GM23338 (cell line): ENCODE measurements at regions not wholly inside any gene's neighbourhood (a gene's known extent, or its start where the extent isn't known, plus 50 kb on each side); places are given as distances from the start of the nearest gene placed in this dataset.

Experiments
- ATAC-seq: fragments of 200-7000 bp; cut with Tn5 transposase; 3 replicates; pipeline ENCODE4 v1.9.1; 2020
- DNase-seq: peaks from one replicate; pipeline ENCODE4 v3.0.0-alpha.2; 2015; ENCODE audit warnings: low spot score
- H2AFZ ChIP-seq: fragments of 200-600 bp; sonication (generic); 2 replicates; pipeline ENCODE4 v1.8.0; 2016; ENCODE audit warnings: antibody characterized with exemption, mild to moderate bottlenecking, moderate library complexity
- H3F3A ChIP-seq: fragments of 200-600 bp; sonication (generic); replicated peaks from 2 replicates; pipeline ENCODE4 v1.8.0; 2017; ENCODE audit warnings: antibody characterized with exemption, mixed run types, low read depth
- H3K27ac ChIP-seq: fragments of 200-600 bp; sonication (generic); 2 replicates; pipeline ENCODE4 v1.6.1; 2016; ENCODE audit warnings: low read depth
- H3K27me3 ChIP-seq: fragments of 200-600 bp; sonication (generic); 2 replicates; pipeline ENCODE4 v1.8.0; 2016; ENCODE audit warnings: mild to moderate bottlenecking, mixed run types, moderate library complexity; ENCODE audit not compliant: insufficient read depth
- H3K36me3 ChIP-seq: fragments of 200-600 bp; sonication (generic); 2 replicates; pipeline ENCODE4 v1.8.0; 2016; ENCODE audit warnings: mild to moderate bottlenecking; ENCODE audit not compliant: insufficient read depth
- H3K4me1 ChIP-seq: fragments of 200-600 bp; sonication (generic); 2 replicates; pipeline ENCODE4 v1.8.0; 2016; ENCODE audit warnings: mild to moderate bottlenecking, moderate library complexity; ENCODE audit not compliant: insufficient read depth
- H3K4me2 ChIP-seq: fragments of 200-600 bp; sonication (generic); 2 replicates; pipeline ENCODE4 v1.7.1; 2017; ENCODE audit warnings: mixed run types
- H3K4me3 ChIP-seq: fragments of 200-600 bp; sonication (generic); 2 replicates; pipeline ENCODE4 v1.6.1; 2016; ENCODE audit warnings: mixed run types
- H3K79me2 ChIP-seq: fragments of 200-600 bp; sonication (generic); replicated peaks from 2 replicates; pipeline ENCODE4 v1.8.0; 2017; ENCODE audit warnings: mild to moderate bottlenecking; ENCODE audit not compliant: insufficient read depth
- H3K9me2 ChIP-seq: fragments of 200-600 bp; sonication (generic); 2 replicates; pipeline ENCODE4 v1.8.0; 2017; ENCODE audit not compliant: insufficient read depth
- H4K20me1 ChIP-seq: fragments of 200-600 bp; sonication (generic); replicated peaks from 2 replicates; pipeline ENCODE4 v1.8.0; 2017; ENCODE audit warnings: mild to moderate bottlenecking; ENCODE audit not compliant: insufficient read depth
- H3K27ac Mint-ChIP-seq: 2 replicates; pipeline ENCODE4 v1.8.0; 2020; ENCODE audit warnings: inconsistent platforms, mild to moderate bottlenecking, moderate library complexity, mixed read lengths
- H3K27me3 Mint-ChIP-seq: 3 replicates; pipeline ENCODE4 v1.8.0; 2022; ENCODE audit warnings: low read depth, mild to moderate bottlenecking, moderate library complexity, mixed read lengths, inconsistent platforms; ENCODE audit not compliant: insufficient read depth, poor library complexity
- H3K36me3 Mint-ChIP-seq: 3 replicates; pipeline ENCODE4 v1.8.0; 2021; ENCODE audit warnings: low read depth, mild to moderate bottlenecking, inconsistent platforms, moderate library complexity, mixed read lengths
- H3K4me1 Mint-ChIP-seq: 3 replicates; pipeline ENCODE4 v1.8.0; 2020; ENCODE audit warnings: mild to moderate bottlenecking, inconsistent platforms, mixed read lengths
- H3K4me3 Mint-ChIP-seq: 3 replicates; pipeline ENCODE4 v1.8.0; 2021; ENCODE audit warnings: moderate library complexity, mild to moderate bottlenecking, inconsistent platforms, mixed read lengths
- H3K9me3 Mint-ChIP-seq: 3 replicates; pipeline ENCODE4 v1.8.0; 2020; ENCODE audit warnings: moderate library complexity, mild to moderate bottlenecking, inconsistent platforms, mixed read lengths
- CREB1 ChIP-seq: fragments of 250-450 bp; sonication (Bioruptor Pico); IDR thresholded peaks from 2 replicates; pipeline ENCODE4 v1.5.0; 2020; ENCODE audit warnings: low read depth, mild to moderate bottlenecking, moderate library complexity
- CTCF ChIP-seq, 2 experiments: fragments of 200-600 bp in 1 of 2; sonication (generic) in 1 of 2; conservative IDR thresholded peaks; 2 replicates each; pipeline versions ENCODE4 v1.5.1 to v1.6.1; 2016 to 2017; ENCODE audit warnings: antibody characterized with exemption in 2 of 2, low read depth in 2 of 2, mild to moderate bottlenecking in 2 of 2, moderate library complexity in 1 of 2
- ETS1 ChIP-seq: IDR thresholded peaks from 2 replicates; pipeline ENCODE4 v1.6.1; 2016; ENCODE audit warnings: antibody characterized with exemption
- EZH2 ChIP-seq: fragments of 200-600 bp; sonication (generic); IDR thresholded peaks from one replicate; pipeline ENCODE4 v1.8.0; 2017; ENCODE audit warnings: antibody characterized with exemption, mild to moderate bottlenecking, low read depth; ENCODE audit not compliant: unreplicated experiment
- EZH2phosphoT487 ChIP-seq: fragments of 200-600 bp; sonication (generic); IDR thresholded peaks from one replicate; pipeline ENCODE4 v1.8.1; 2018; ENCODE audit warnings: antibody characterized with exemption; ENCODE audit not compliant: unreplicated experiment
- JUNB ChIP-seq: IDR thresholded peaks from one replicate; pipeline ENCODE4 v1.6.1; 2016; ENCODE audit warnings: antibody characterized with exemption; ENCODE audit not compliant: unreplicated experiment
- POLR2AphosphoS5 ChIP-seq: IDR thresholded peaks from 2 replicates; pipeline ENCODE4 v1.6.1; 2016; ENCODE audit warnings: antibody characterized with exemption, low read depth
- REST ChIP-seq: IDR thresholded peaks from one replicate; pipeline ENCODE4 v1.6.1; 2018; ENCODE audit warnings: antibody characterized with exemption; ENCODE audit not compliant: unreplicated experiment
- STAT1 ChIP-seq: IDR thresholded peaks from one replicate; pipeline ENCODE4 v1.6.1; 2016; ENCODE audit warnings: antibody characterized with exemption; ENCODE audit not compliant: unreplicated experiment
- ZNF331 ChIP-seq: fragments of 250-450 bp; sonication (Bioruptor Pico); IDR thresholded peaks from 2 replicates; pipeline ENCODE4 v1.5.0; 2020; ENCODE audit warnings: low read depth, mild to moderate bottlenecking, moderate library complexity

- TF ChIP-seq ETS1, result no peak
- TF ChIP-seq CTCF (conservative IDR thresholded peaks at IDR 0.05; ENCODE audit: low read depth in 2 of 2), result no peak
- TF ChIP-seq JUNB, result no peak
- no peak for TF ChIP-seq ZNF331 (CRISPR knock-in tag)
- TF ChIP-seq EZH2, result no peak
- no peak for TF ChIP-seq POLR2AphosphoS5
- no peak for TF ChIP-seq REST
- TF ChIP-seq EZH2phosphoT487, result no peak
Observed at GRCh38 chr2:121881038-121881437, 125.6 kb downstream of the TSN start (continued).

GRCh38 chr2:121881950-121882349 is 126.5 kb downstream of the TSN start:
- no peak overlapping the region for H2AFZ ChIP-seq
- H3K4me2 ChIP-seq, result no peak overlapping the region
- no peaks in the 10 kb centered on the region for H3K27me3 ChIP-seq
- H3K36me3 ChIP-seq, result no peaks in the 10 kb centered on the region
- H3K79me2 ChIP-seq, result no peaks in the 10 kb centered on the region
- H3F3A ChIP-seq, result no peaks in the 10 kb centered on the region
- no peak overlapping the region for H3K27ac Mint-ChIP-seq
- no peak overlapping the region for H3K27ac ChIP-seq
- H3K4me3 Mint-ChIP-seq, result no peak overlapping the region
- H3K4me3 ChIP-seq, result no peak overlapping the region
- no peaks in the 10 kb centered on the region; the same call in 2 of the 3 replicates for H3K36me3 Mint-ChIP-seq
- H3K9me3 Mint-ChIP-seq, result peaks cover 7% of the 10 kb centered on the region
- TF ChIP-seq CREB1 (CRISPR knock-in tag) (no peak), JUNB (no peak), STAT1 (no peak), EZH2 (no peak), EZH2phosphoT487 (no peak)
- H3K27me3 Mint-ChIP-seq, result peaks cover 7% of the 10 kb centered on the region
- DNase-seq, result no peak
- H3K4me1 ChIP-seq, result peaks cover 12% of the 10 kb centered on the region
- no peaks in the 10 kb centered on the region for H3K9me2 ChIP-seq
- peaks cover 9% of the 10 kb centered on the region for H3K4me1 Mint-ChIP-seq
- ATAC-seq, result no peak
- H4K20me1 ChIP-seq, result no peaks in the 10 kb centered on the region
